ENCODE measurements at regions not wholly inside any gene's neighbourhood (a gene's known extent, or its start where the extent isn't known, plus 50 kb on each side); places are given as distances from the start of the nearest gene placed in this dataset.

- DNase-seq (ENCODE audit: low read depth in 2 of 3, low spot score in 2 of 3), result no peak
These were observed 320.3 kb upstream of the EDNRB start for GRCh38 chr13:78238911-78239310.

GRCh38 chr13:78228940-78229339 lies 310.3 kb upstream of the EDNRB start:
- DNase-seq (ENCODE audit: low read depth in 2 of 3, low spot score in 2 of 3), result no peak

- DNase-seq (ENCODE audit: low read depth in 2 of 3, low spot score in 2 of 3), result no peak
These were observed 309.6 kb upstream of the EDNRB start for GRCh38 chr13:78228211-78228610.

- no peak for DNase-seq (ENCODE audit: low read depth in 2 of 3, low spot score in 2 of 3)
These were observed 309.1 kb upstream of the EDNRB start for GRCh38 chr13:78227709-78228108.

- DNase-seq (ENCODE audit: low read depth in 2 of 3, low spot score in 2 of 3), result no peak
These were observed 297.0 kb upstream of the EDNRB start for GRCh38 chr13:78215458-78216108.

GRCh38 chr13:78201411-78201810 lies 282.8 kb upstream of the EDNRB start:
- no peak for DNase-seq (ENCODE audit: low read depth in 2 of 3, low spot score in 2 of 3)

GRCh38 chr13:78198821-78199220 lies 280.2 kb upstream of the EDNRB start:
- DNase-seq (ENCODE audit: low read depth in 2 of 3, low spot score in 2 of 3), result no peak

GRCh38 chr13:78198419-78198818 lies 279.8 kb upstream of the EDNRB start:
- DNase-seq (ENCODE audit: low read depth in 2 of 3, low spot score in 2 of 3), result no peak

GRCh38 chr13:78197231-78197630 lies 278.6 kb upstream of the EDNRB start:
- no peak for DNase-seq (ENCODE audit: low read depth in 2 of 3, low spot score in 2 of 3)

- no peak for DNase-seq (ENCODE audit: low read depth in 2 of 3, low spot score in 2 of 3)
These were observed 276.4 kb upstream of the EDNRB start for GRCh38 chr13:78194904-78195639.

- DNase-seq (ENCODE audit: low read depth in 2 of 3, low spot score in 2 of 3), result no peak
These were observed 275.2 kb upstream of the EDNRB start for GRCh38 chr13:78193846-78194245.

- no peak for DNase-seq (ENCODE audit: low read depth in 2 of 3, low spot score in 2 of 3)
These were observed 274.1 kb upstream of the EDNRB start for GRCh38 chr13:78192716-78193115.

- no peak for DNase-seq (ENCODE audit: low read depth in 2 of 3, low spot score in 2 of 3)
These were observed 271.7 kb upstream of the EDNRB start for GRCh38 chr13:78190296-78190695.

- no peak for DNase-seq (ENCODE audit: low read depth in 2 of 3, low spot score in 2 of 3)
These were observed 269.1 kb upstream of the EDNRB start for GRCh38 chr13:78187781-78188180.

- DNase-seq (ENCODE audit: low read depth in 2 of 3, low spot score in 2 of 3), result no peak
These were observed 267.1 kb upstream of the EDNRB start for GRCh38 chr13:78185700-78186099.

- no peak for DNase-seq (ENCODE audit: low read depth in 2 of 3, low spot score in 2 of 3)
These were observed 265.1 kb upstream of the EDNRB start for GRCh38 chr13:78183732-78184131.

GRCh38 chr13:78182813-78183212 lies 264.2 kb upstream of the EDNRB start:
- no peak for DNase-seq (ENCODE audit: low read depth in 2 of 3, low spot score in 2 of 3)

GRCh38 chr13:78177306-78177705 lies 258.7 kb upstream of the EDNRB start:
- DNase-seq (ENCODE audit: low read depth in 2 of 3, low spot score in 2 of 3), result no peak

GRCh38 chr13:78176880-78177279 lies 258.2 kb upstream of the EDNRB start:
- DNase-seq (ENCODE audit: low read depth in 2 of 3, low spot score in 2 of 3), result no peak

- DNase-seq (ENCODE audit: low read depth in 2 of 3, low spot score in 2 of 3), result no peak
These were observed 250.8 kb upstream of the EDNRB start for GRCh38 chr13:78169386-78169785.

- DNase-seq (ENCODE audit: low read depth in 2 of 3, low spot score in 2 of 3), result no peak
These were observed 250.3 kb upstream of the EDNRB start for GRCh38 chr13:78168981-78169380.

- DNase-seq (ENCODE audit: low read depth in 2 of 3, low spot score in 2 of 3), result no peak
These were observed 242.6 kb upstream of the EDNRB start for GRCh38 chr13:78161266-78161665.

GRCh38 chr13:78160793-78161192 lies 242.2 kb upstream of the EDNRB start:
- no peak for DNase-seq (ENCODE audit: low read depth in 2 of 3, low spot score in 2 of 3)

All from activated CD8-positive, alpha-beta memory T cell treated with anti-CD3 and anti-CD28 coated beads for 48 hours (primary cell).